K562 (cell line): ENCODE measurements at regions not wholly inside any gene's neighbourhood (a gene's known extent, or its start where the extent isn't known, plus 50 kb on each side); places are given as distances from the start of the nearest gene placed in this dataset.

ENCODE experiments used
- ATAC-seq: fragments of 200-7000 bp; cut with Tn5 transposase; 3 replicates; pipeline ENCODE4 v1.9.1; 2020; ENCODE audit warnings: moderate library complexity
- BruUV-seq: library from RNA; stranded (reverse); fragments of 400-500 nt; replicated peaks from 2 replicates; lab custom pipeline; 2021; lab: Mats Ljungman, UMichigan
- CTCF ChIA-PET: fragments of 300-600 bp; formaldehyde crosslinking; extraction: SDS; loops from one replicate; lab custom pipeline; 2021; ENCODE audit warnings: low intra/inter-chr PET ratio; lab: Yijun Ruan, JAX
- POLR2A ChIA-PET: fragments of 300-600, 350-650 bp; sonication (Branson Sonifier 250); formaldehyde crosslinking; extraction: SDS; loops from one replicate; lab custom pipeline; 2021; ENCODE audit warnings: antibody characterized with exemption, inconsistent platforms; lab: Yijun Ruan, JAX
- DNase-seq, 4 experiments: peaks; one replicate each; pipeline versions ENCODE4 v3.0.0 to v3.0.0-alpha.2; 2011 to 2018; ENCODE audit warnings: low spot score in 3 of 4, mixed read lengths in 3 of 4; ENCODE audit errors: extremely low read depth in 1 of 4
- FAIRE-seq: peaks from 2 replicates; lab custom pipeline; 2011; peaks lifted over from hg19 to GRCh38; lab: Jason Lieb, UNC
- H2AFZ ChIP-seq: 2 replicates; pipeline ENCODE4 v1.6.0; 2011; ENCODE audit warnings: low read depth, low read length, control low read depth, inconsistent platforms
- H3K27ac ChIP-seq: fragments of 200-600 bp; 3 replicates; pipeline ENCODE4 v1.8.0; 2011; ENCODE audit warnings: low read depth, mild to moderate bottlenecking, control low read depth, inconsistent platforms, low read length, moderate library complexity, mixed read lengths; ENCODE audit errors: extremely low read depth
- H3K27me3 ChIP-seq, 2 experiments: fragments of 300-600 bp in 1 of 2; 2 replicates in 1 of 2; 3 replicates in 1 of 2; pipeline versions ENCODE4 v1.6.0 to v1.8.0; 2011; ENCODE audit warnings: inconsistent platforms in 2 of 2, low read length in 2 of 2, mild to moderate bottlenecking in 1 of 2, mixed read lengths in 1 of 2, moderate library complexity in 1 of 2; ENCODE audit not compliant: control insufficient read depth in 2 of 2, insufficient read depth in 2 of 2
- H3K36me3 ChIP-seq: fragments of 300-600 bp; 3 replicates; pipeline ENCODE4 v1.8.0; 2011; ENCODE audit warnings: mild to moderate bottlenecking, low read length, inconsistent platforms; ENCODE audit not compliant: control insufficient read depth, insufficient read depth
- H3K4me1 ChIP-seq, 2 experiments: fragments of 200-600 bp in 1 of 2; replicated peaks in 1 of 2; 2 replicates in 1 of 2; 3 replicates in 1 of 2; pipeline versions ENCODE4 v1.5.1 to v1.8.0; 2011; ENCODE audit warnings: inconsistent platforms in 2 of 2, low read length in 2 of 2, mild to moderate bottlenecking in 1 of 2, mixed read lengths in 1 of 2, moderate library complexity in 1 of 2; ENCODE audit not compliant: control insufficient read depth in 2 of 2, insufficient read depth in 2 of 2
- H3K4me2 ChIP-seq: 2 replicates; pipeline ENCODE4 v1.6.1; 2011; ENCODE audit warnings: low read length, control low read depth, inconsistent platforms, mixed read lengths; ENCODE audit not compliant: insufficient read depth
- H3K4me3 ChIP-seq: fragments of 200-600 bp; sonication (generic), shearing (Covaris generic); 2 replicates; pipeline ENCODE4 v1.5.1; 2016; ENCODE audit warnings: control low read depth, inconsistent platforms
- H3K79me2 ChIP-seq: fragments of 200-600 bp; 3 replicates; pipeline ENCODE4 v1.8.0; 2011; ENCODE audit warnings: low read length, inconsistent platforms; ENCODE audit not compliant: control insufficient read depth, insufficient read depth
- H3K9ac ChIP-seq, 2 experiments: 2 replicates each; pipeline versions ENCODE4 v1.6.0 to v1.6.1; 2011; ENCODE audit warnings: low read depth in 2 of 2, low read length in 2 of 2, control low read depth in 1 of 2, inconsistent platforms in 1 of 2, mild to moderate bottlenecking in 1 of 2, mixed read lengths in 1 of 2; ENCODE audit not compliant: insufficient read depth in 1 of 2
- H3K9me1 ChIP-seq: one replicate; pipeline ENCODE4 v1.6.0; 2011; ENCODE audit warnings: inconsistent platforms, mild to moderate bottlenecking, low read length, moderate library complexity; ENCODE audit not compliant: control insufficient read depth, insufficient read depth
- H3K9me3 ChIP-seq: replicated peaks from 2 replicates; pipeline ENCODE4 v1.5.1; 2011; ENCODE audit warnings: low read depth, low read length, inconsistent platforms; ENCODE audit not compliant: control insufficient read depth, insufficient read depth
- H4K20me1 ChIP-seq: replicated peaks from 2 replicates; pipeline ENCODE4 v1.6.1; 2011; ENCODE audit warnings: low read length, inconsistent platforms, mixed read lengths; ENCODE audit not compliant: control insufficient read depth, insufficient read depth
- ARHGAP35 ChIP-seq: fragments of 450-650 bp; IDR thresholded peaks from 2 replicates; pipeline ENCODE4 v1.6.1; 2018; ENCODE audit not compliant: partially characterized antibody
- CHD4 ChIP-seq: fragments of 200-600 bp; sonication (generic); IDR thresholded peaks from 3 replicates; pipeline ENCODE4 v1.6.1; 2012; ENCODE audit warnings: low read depth, mild to moderate bottlenecking, mixed read lengths, low read length, inconsistent platforms; ENCODE audit not compliant: insufficient read depth, insufficient replicate concordance, poor library complexity, severe bottlenecking
- FOXJ2 ChIP-seq: fragments of 200-800 bp; sonication (Bioruptor generic); IDR thresholded peaks from 2 replicates; pipeline ENCODE4 v1.6.1; 2016; ENCODE audit warnings: missing genetic modification characterization, missing compliant biosample characterization
- GTF3C2 ChIP-seq: IDR thresholded peaks from 3 replicates; pipeline ENCODE4 v1.6.1; 2011; ENCODE audit warnings: borderline replicate concordance, mild to moderate bottlenecking, moderate library complexity; ENCODE audit not compliant: insufficient read length; ENCODE audit errors: extremely low read depth
- HDAC2 ChIP-seq: fragments of 450-650 bp; IDR thresholded peaks from 2 replicates; pipeline ENCODE4 v1.6.1; 2016; ENCODE audit warnings: mild to moderate bottlenecking
- HINFP ChIP-seq: fragments of 450-650 bp; conservative IDR thresholded peaks from 2 replicates; pipeline ENCODE4 v1.6.1; 2016; ENCODE audit warnings: missing genetic modification characterization, low read depth, mild to moderate bottlenecking, control low read depth, missing compliant biosample characterization
- PCBP1 ChIP-seq: fragments of 200-400 bp; formaldehyde crosslinking; IDR thresholded peaks from 2 replicates; pipeline ENCODE4 v1.6.1; 2018; ENCODE audit warnings: mild to moderate bottlenecking, low read depth, low read length; ENCODE audit not compliant: poor library complexity, severe bottlenecking
- RBM17 ChIP-seq: fragments of 200-400 bp; formaldehyde crosslinking; IDR thresholded peaks from 2 replicates; pipeline ENCODE4 v1.6.1; 2017; ENCODE audit warnings: low read depth, mild to moderate bottlenecking, low read length, borderline replicate concordance
- RFX7 ChIP-seq: fragments of 250-450 bp; sonication (Bioruptor Pico); IDR thresholded peaks from 2 replicates; pipeline ENCODE4 v1.5.1; 2021; ENCODE audit warnings: mild to moderate bottlenecking
- RUNX1 ChIP-seq: sonication (generic); IDR thresholded peaks from 2 replicates; pipeline ENCODE4 v1.6.1; 2016; ENCODE audit warnings: antibody characterized with exemption, low read depth
- TGIF2 ChIP-seq: sonication (generic); formaldehyde crosslinking; IDR thresholded peaks from 2 replicates; pipeline ENCODE4 v1.8.1; 2022; ENCODE audit warnings: mild to moderate bottlenecking, missing genetic modification reagents, moderate library complexity
- ZBTB7A ChIP-seq: IDR thresholded peaks from 2 replicates; pipeline ENCODE4 v1.6.1; 2011; ENCODE audit warnings: low read depth, mild to moderate bottlenecking, low read length, moderate library complexity, borderline replicate concordance; ENCODE audit not compliant: control insufficient read depth
- ZMIZ1 ChIP-seq, 2 experiments: fragments of 150-350 bp in 1 of 2; IDR thresholded peaks; 2 replicates each; pipeline ENCODE4 v1.6.1; 2012 to 2016; ENCODE audit warnings: low read depth in 2 of 2, low read length in 2 of 2, mild to moderate bottlenecking in 1 of 2, moderate library complexity in 1 of 2
- ZNF121 ChIP-seq: sonication (generic); formaldehyde crosslinking; conservative IDR thresholded peaks from 2 replicates; pipeline ENCODE4 v1.8.0; 2022; ENCODE audit warnings: missing genetic modification reagents
- ZNF431 ChIP-seq: sonication (generic); formaldehyde crosslinking; IDR thresholded peaks from 2 replicates; pipeline ENCODE4 v1.8.0; 2022; ENCODE audit warnings: mild to moderate bottlenecking, missing genetic modification reagents
- WGBS: fragments of 100-300 bp; shearing (Covaris generic); methylation state at CpG from one replicate; pipeline ENCODE4 v1.1.6; 2016; ENCODE audit warnings: low coverage, mixed read lengths; ENCODE audit not compliant: insufficient coverage; ENCODE audit errors: missing lambda C conversion rate; 5-methylcytosine and 5-hydroxymethylcytosine counted together
- in situ Hi-C: fragments of 300-500 bp; cut with MboI; formaldehyde crosslinking; loops from 4 replicates; pipeline ENCODE4 v1.15.0; 2018; ENCODE audit warnings: inconsistent platforms, mixed read lengths
- intact Hi-C: fragments of 100-400 bp; cut with micrococcal nuclease; formaldehyde crosslinking; loops from 2 replicates; pipeline ENCODE4 v1.14.2; 2022

- TF ChIP-seq ZMIZ1 (IDR thresholded peaks at IDR 0.05; ENCODE audit: low read depth in 2 of 2, low read length in 2 of 2), result no peak
- TF ChIP-seq RBM17, result no peak
- TF ChIP-seq RFX7 (CRISPR knock-in tag), result no peak
- TF ChIP-seq ZNF431 (CRISPR knock-in tag), result no peak
- no peak for TF ChIP-seq GTF3C2
- TF ChIP-seq ZBTB7A, result no peak
- TF ChIP-seq TGIF2 (CRISPR knock-in tag), result no peak
- no peak for TF ChIP-seq ZNF121 (CRISPR knock-in tag)
- TF ChIP-seq HDAC2, result no peak
- no peak for TF ChIP-seq CHD4
- no peak for TF ChIP-seq FOXJ2 (tag)
- TF ChIP-seq HINFP (tag), result no peak
- no peak for TF ChIP-seq PCBP1
- TF ChIP-seq ARHGAP35, result no peak
- no peak for TF ChIP-seq RUNX1
- BruUV-seq, result no TSS peak
- CTCF ChIA-PET, result no interaction called here
Observed at GRCh38 chr11:127862406-127862805, 725.0 kb downstream of the ETS1 start.

More at GRCh38 chr11:127862406-127862805, 725.0 kb downstream of the ETS1 start:
- H3K27me3 ChIP-seq, result no peaks in the 10 kb centered on the region
- FAIRE-seq (no peak), ATAC-seq (no peak), DNase-seq (no peak)
- no peaks in the 10 kb centered on the region for H3K4me1 ChIP-seq
- intact Hi-C loops, result no loop called here
- in situ Hi-C loops, result no loop called here
- H3K4me2 ChIP-seq, result no peak overlapping the region
- 7% methylated on average over 2 of the region's 2 CpGs for WGBS
- H2AFZ ChIP-seq, result no peak overlapping the region
- no peak overlapping the region for H3K27ac ChIP-seq
- H3K79me2 ChIP-seq, result no peaks in the 10 kb centered on the region
- no peaks in the 10 kb centered on the region for H4K20me1 ChIP-seq
- no peak overlapping the region for H3K9ac ChIP-seq
- POLR2A ChIA-PET, result no interaction called here
- H3K4me3 ChIP-seq, result no peak overlapping the region
- H3K9me3 ChIP-seq, result no peaks in the 10 kb centered on the region
- H3K36me3 ChIP-seq, result no peaks in the 10 kb centered on the region
- no peaks in the 10 kb centered on the region for H3K9me1 ChIP-seq
